ENCODE measurements at regions not wholly inside any gene's neighbourhood (a gene's known extent, or its start where the extent isn't known, plus 50 kb on each side); places are given as distances from the start of the nearest gene placed in this dataset.

GRCh38 chr2:120859814-120860578 lies 124.3 kb downstream of the GLI2 start:
- no peaks in the 10 kb centered on the region for H3K9me3 Mint-ChIP-seq
- no peak for TF ChIP-seq CTCF (IDR thresholded peaks at IDR 0.05; ENCODE audit: unreplicated experiment in 3 of 3)
- no peak overlapping the region for H3K4me3 Mint-ChIP-seq
- H3K27ac Mint-ChIP-seq = no peak overlapping the region
- H3K27me3 Mint-ChIP-seq (ENCODE audit: low read depth) = peaks cover 20% of the 10 kb centered on the region
- peaks cover 61% of the 10 kb centered on the region for H3K4me1 Mint-ChIP-seq
- H3K36me3 Mint-ChIP-seq (ENCODE audit: low read depth) = peaks cover 4% of the 10 kb centered on the region

GRCh38 chr2:120860579-120860922 lies 124.9 kb downstream of the GLI2 start:
- H3K4me1 Mint-ChIP-seq = peaks cover 64% of the 10 kb centered on the region
- peaks cover 4% of the 10 kb centered on the region for H3K36me3 Mint-ChIP-seq (ENCODE audit: low read depth)
- no peak overlapping the region for H3K4me3 Mint-ChIP-seq
- no peaks in the 10 kb centered on the region for H3K9me3 Mint-ChIP-seq
- H3K27me3 Mint-ChIP-seq (ENCODE audit: low read depth) = peaks cover 21% of the 10 kb centered on the region
- H3K27ac Mint-ChIP-seq = peak overlapping the region in 1 of 3 experiments; percentile 13
- no peak for TF ChIP-seq CTCF (IDR thresholded peaks at IDR 0.05; ENCODE audit: unreplicated experiment in 3 of 3)

- Mint-ChIP-seq H3K36me3 (ENCODE audit: low read depth) (peaks cover 4% of the 10 kb centered on the region), H3K27me3 (ENCODE audit: low read depth) (peaks cover 21% of the 10 kb centered on the region), H3K4me1 (peaks cover 71% of the 10 kb centered on the region), H3K4me3 (no peak overlapping the region), H3K27ac (peak overlapping the region; percentile 13 to 54 (median 32)), H3K9me3 (no peaks in the 10 kb centered on the region)
- TF ChIP-seq CTCF (IDR thresholded peaks at IDR 0.05; ENCODE audit: unreplicated experiment in 3 of 3) = no peak
Observed at GRCh38 chr2:120861191-120861575, 125.5 kb downstream of the GLI2 start.

- TF ChIP-seq CTCF (IDR thresholded peaks at IDR 0.05; ENCODE audit: unreplicated experiment in 3 of 3) = no peak
- peaks cover 4% of the 10 kb centered on the region for H3K36me3 Mint-ChIP-seq (ENCODE audit: low read depth)
- no peak overlapping the region for H3K4me3 Mint-ChIP-seq
- no peaks in the 10 kb centered on the region for H3K9me3 Mint-ChIP-seq
- peak overlapping the region; percentile 17 to 54 (median 49) for H3K27ac Mint-ChIP-seq
- H3K4me1 Mint-ChIP-seq = peaks cover 71% of the 10 kb centered on the region
- H3K27me3 Mint-ChIP-seq (ENCODE audit: low read depth) = peaks cover 21% of the 10 kb centered on the region
Observed at GRCh38 chr2:120861576-120862191, 126.0 kb downstream of the GLI2 start.

GRCh38 chr2:120862201-120863060 lies 126.8 kb downstream of the GLI2 start:
- peaks cover 73% of the 10 kb centered on the region for H3K4me1 Mint-ChIP-seq
- H3K4me3 Mint-ChIP-seq = no peak overlapping the region
- TF ChIP-seq CTCF (IDR thresholded peaks at IDR 0.05; ENCODE audit: unreplicated experiment in 3 of 3) = no peak
- no peaks in the 10 kb centered on the region for H3K9me3 Mint-ChIP-seq
- H3K27ac Mint-ChIP-seq = peak overlapping the region; percentile 17 to 62 (median 41)
- H3K27me3 Mint-ChIP-seq (ENCODE audit: low read depth) = peaks cover 22% of the 10 kb centered on the region
- peaks cover 4% of the 10 kb centered on the region for H3K36me3 Mint-ChIP-seq (ENCODE audit: low read depth)

Data from nephron (organoid).